GM12878 (cell line): ENCODE measurements at regions not wholly inside any gene's neighbourhood (a gene's known extent, or its start where the extent isn't known, plus 50 kb on each side); places are given as distances from the start of the nearest gene placed in this dataset.

Source experiments
- ATAC-seq: fragments of 200-7000 bp; cut with Tn5 transposase; 3 replicates; pipeline ENCODE4 v1.9.1; 2020; ENCODE audit warnings: mild to moderate bottlenecking, moderate library complexity
- BruUV-seq: library from RNA; stranded (reverse); fragments of 400-500 nt; replicated peaks from 2 replicates; lab custom pipeline; 2021; lab: Mats Ljungman, UMichigan
- CTCF ChIA-PET: fragments of 300-600 bp; sonication (Branson Sonifier 250); formaldehyde crosslinking; extraction: SDS; loops from one replicate; lab custom pipeline; 2021; ENCODE audit warnings: inconsistent platforms; lab: Yijun Ruan, JAX
- POLR2A ChIA-PET: fragments of 350-600 bp; formaldehyde crosslinking; extraction: SDS; loops from one replicate; lab custom pipeline; 2021; ENCODE audit warnings: inconsistent platforms; lab: Charles Lee
- RAD21 ChIA-PET: fragments of 300-600 bp; sonication (Branson Sonifier 250); formaldehyde crosslinking; loops from one replicate; lab custom pipeline; 2023; ENCODE audit warnings: antibody characterized with exemption; ENCODE audit not compliant: unreplicated experiment; lab: Charles Lee
- SMC1A ChIA-PET: fragments of 300-600 bp; sonication (Branson Sonifier 250); formaldehyde crosslinking; loops from one replicate; lab custom pipeline; 2023; ENCODE audit not compliant: unreplicated experiment, uncharacterized antibody; lab: Charles Lee
- DNase-seq: peaks from one replicate; pipeline ENCODE4 v3.0.0-alpha.2; 2011; ENCODE audit warnings: low read depth, low spot score
- FAIRE-seq: peaks from 3 replicates; lab custom pipeline; 2011; peaks lifted over from hg19 to GRCh38; lab: Jason Lieb, UNC
- H2AFZ ChIP-seq: 2 replicates; pipeline ENCODE4 v1.6.0; 2011; ENCODE audit warnings: low read depth, low read length, control low read depth; ENCODE audit not compliant: control insufficient read depth
- H3K27ac ChIP-seq: 2 replicates; pipeline ENCODE4 v1.5.1; 2011; ENCODE audit warnings: control low read depth; ENCODE audit not compliant: control insufficient read depth, insufficient read depth
- H3K27me3 ChIP-seq, 2 experiments: replicated peaks in 1 of 2; 2 replicates each; pipeline versions ENCODE4 v1.6.0 to v1.6.1; 2011; ENCODE audit warnings: low read length in 1 of 2; ENCODE audit not compliant: control insufficient read depth in 2 of 2, insufficient read depth in 2 of 2
- H3K36me3 ChIP-seq, 2 experiments: 2 replicates each; pipeline ENCODE4 v1.5.1; 2011; ENCODE audit warnings: low read length in 1 of 2; ENCODE audit not compliant: control insufficient read depth in 2 of 2, insufficient read depth in 2 of 2
- H3K4me1 ChIP-seq: 2 replicates; pipeline ENCODE4 v1.6.1; 2011; ENCODE audit warnings: mild to moderate bottlenecking, low read length, moderate library complexity, mixed read lengths; ENCODE audit not compliant: control insufficient read depth, insufficient read depth
- H3K4me2 ChIP-seq: 2 replicates; pipeline ENCODE4 v1.6.0; 2011; ENCODE audit warnings: control low read depth; ENCODE audit not compliant: control insufficient read depth, insufficient read depth
- H3K4me3 ChIP-seq: fragments of 200-600 bp; sonication (generic); 2 replicates; pipeline ENCODE4 v1.5.1; 2016
- H3K79me2 ChIP-seq: 2 replicates; pipeline ENCODE4 v1.6.0; 2011; ENCODE audit warnings: low read length; ENCODE audit not compliant: control insufficient read depth, insufficient read depth
- H3K9ac ChIP-seq: 2 replicates; pipeline ENCODE4 v1.8.0; 2011; ENCODE audit warnings: low read length, control low read depth, mixed read lengths; ENCODE audit not compliant: control insufficient read depth, insufficient read depth
- H3K9me3 ChIP-seq: replicated peaks from 3 replicates; pipeline ENCODE4 v1.5.1; 2011; ENCODE audit warnings: mild to moderate bottlenecking, low read length; ENCODE audit not compliant: control insufficient read depth, insufficient read depth
- H4K20me1 ChIP-seq: 2 replicates; pipeline ENCODE4 v1.6.0; 2011; ENCODE audit not compliant: control insufficient read depth, insufficient read depth
- FOXM1 ChIP-seq: IDR thresholded peaks from 2 replicates; pipeline ENCODE4 v1.6.1; 2012; ENCODE audit warnings: low read depth, mild to moderate bottlenecking, inconsistent platforms, low read length, moderate library complexity
- GATAD2B ChIP-seq: fragments of 450-650 bp; conservative IDR thresholded peaks from 2 replicates; pipeline ENCODE4 v1.6.1; 2017; ENCODE audit warnings: low read depth, mild to moderate bottlenecking, moderate library complexity
- IKZF1 ChIP-seq: fragments of 450-650 bp; conservative IDR thresholded peaks from 2 replicates; pipeline ENCODE4 v1.6.1; 2017; ENCODE audit warnings: antibody characterized with exemption, mild to moderate bottlenecking
- JUNB ChIP-seq: IDR thresholded peaks from 2 replicates; pipeline ENCODE4 v1.6.1; 2016; ENCODE audit warnings: antibody characterized with exemption, mild to moderate bottlenecking
- MEF2A ChIP-seq: IDR thresholded peaks from 2 replicates; pipeline ENCODE4 v1.6.1; 2011; ENCODE audit warnings: low read depth, mild to moderate bottlenecking, low read length, moderate library complexity; ENCODE audit not compliant: insufficient read depth
- NBN ChIP-seq: fragments of 450-650 bp; IDR thresholded peaks from 2 replicates; pipeline ENCODE4 v1.6.1; 2016
- PAX5 ChIP-seq: IDR thresholded peaks from 2 replicates; pipeline ENCODE4 v1.6.1; 2011; ENCODE audit warnings: low read depth, low read length, borderline replicate concordance
- SMC3 ChIP-seq: IDR thresholded peaks from 2 replicates; pipeline ENCODE4 v1.6.1; 2011; ENCODE audit warnings: low read length, improper control_type of control experiment, borderline replicate concordance
- SREBF1 ChIP-seq: IDR thresholded peaks from 2 replicates; pipeline ENCODE4 v1.6.1; 2012; ENCODE audit warnings: mild to moderate bottlenecking, low read length
- STAT3 ChIP-seq: IDR thresholded peaks from 2 replicates; pipeline ENCODE4 v1.6.1; 2011; ENCODE audit warnings: low read depth, low read length, improper control_type of control experiment
- ZNF384 ChIP-seq: IDR thresholded peaks from 2 replicates; pipeline ENCODE4 v1.6.1; 2012; ENCODE audit warnings: low read depth, mild to moderate bottlenecking, low read length, improper control_type of control experiment, borderline replicate concordance
- WGBS: methylation state at CpG from one replicate; pipeline ENCODE4 v1.1.6; 2016; ENCODE audit warnings: low lambda C conversion rate; ENCODE audit not compliant: insufficient replicate concordance, insufficient coverage; ENCODE audit errors: missing lambda C conversion rate; 5-methylcytosine and 5-hydroxymethylcytosine counted together
- in situ Hi-C: fragments of 300-500 bp; cut with MboI; formaldehyde crosslinking; loops from 9 replicates; pipeline ENCODE4 v1.14.3; 2018; ENCODE audit warnings: mixed read lengths
- intact Hi-C: fragments of 100-400 bp; cut with micrococcal nuclease; formaldehyde crosslinking; loops from one replicate; pipeline ENCODE4 v1.14.2; 2022; ENCODE audit not compliant: unreplicated experiment

- BruUV-seq: no TSS peak
- Histone ChIP-seq H3K4me2 (no peak overlapping the region), H3K9ac (no peak overlapping the region), H4K20me1 (no peaks in the 10 kb centered on the region), H3K27ac (no peak overlapping the region), H3K79me2 (no peaks in the 10 kb centered on the region), H3K9me3 (no peaks in the 10 kb centered on the region), H2AFZ (no peak overlapping the region), H3K4me3 (no peak overlapping the region), H3K4me1 (no peaks in the 10 kb centered on the region), H3K36me3 (no peaks in the 10 kb centered on the region), H3K27me3 (no peaks in the 10 kb centered on the region)
- in situ Hi-C loops (no loop called here), intact Hi-C loops (no loop called here)
- ChIA-PET RAD21 (no interaction called here), POLR2A (no interaction called here), CTCF (no interaction called here), SMC1A (no interaction called here)
- DNase-seq: no peak
- no peak for TF ChIP-seq IKZF1
- TF ChIP-seq FOXM1: no peak
- WGBS: 23% methylated on average over 2 of the region's 2 CpGs
- FAIRE-seq: no peak
- ATAC-seq: no peak
These were observed 50.6 kb downstream of the SLIT2 start for GRCh38 chr4:20302336-20302735.

GRCh38 chr4:20305976-20306375, 54.3 kb downstream of the SLIT2 start:
- WGBS: 27% methylated on average over 2 of the region's 2 CpGs
- BruUV-seq: no TSS peak
- SMC1A ChIA-PET: interaction anchor here (1.0 kb wide), 1 partner anchor 12 kb away, joined by 3 read pairs; no protein-coding TSS in a partner anchor
- no peaks in the 10 kb centered on the region for H3K9me3 ChIP-seq
- no peak overlapping the region for H3K4me3 ChIP-seq
- ATAC-seq: no peak
- H2AFZ ChIP-seq: no peak overlapping the region
- no peaks in the 10 kb centered on the region for H4K20me1 ChIP-seq
- RAD21 ChIA-PET: no interaction called here
- intact Hi-C loops: no loop called here
- H3K79me2 ChIP-seq: no peaks in the 10 kb centered on the region
- TF ChIP-seq STAT3 (no peak), JUNB (no peak), SMC3 (no peak), GATAD2B (no peak), NBN (no peak), PAX5 (no peak), MEF2A (no peak), ZNF384 (no peak), SREBF1 (no peak)
- FAIRE-seq: no peak
- no peaks in the 10 kb centered on the region for H3K4me1 ChIP-seq
- DNase-seq: no peak
- no peak overlapping the region for H3K27ac ChIP-seq
- in situ Hi-C loops: no loop called here
- CTCF ChIA-PET: interaction anchor here (0.7 to 1.2 kb wide), 2 partner anchors 40 to 379 kb away, joined by 3 to 5 read pairs; no protein-coding TSS in a partner anchor
- POLR2A ChIA-PET: no interaction called here
- no peak overlapping the region for H3K9ac ChIP-seq
- no peak overlapping the region for H3K4me2 ChIP-seq
- H3K36me3 ChIP-seq: no peaks in the 10 kb centered on the region
- H3K27me3 ChIP-seq: no peaks in the 10 kb centered on the region
